Choroid plexus epithelial cell (primary cell): ENCODE measurements at regions not wholly inside any gene's neighbourhood (a gene's known extent, or its start where the extent isn't known, plus 50 kb on each side); places are given as distances from the start of the nearest gene placed in this dataset.
"Not testable (repeated sequence)": the region's sequence is repeated elsewhere in the genome, so short reads cannot be mapped to it uniquely, and the experiment has no call there.

ENCODE experiments used
- DNase-seq: peaks from one replicate; pipeline ENCODE4 v3.0.0-alpha.2; 2010; ENCODE audit warnings: low read depth
- H3K4me3 ChIP-seq: 2 replicates; pipeline ENCODE4 v1.5.1; 2011; ENCODE audit warnings: low read depth, mild to moderate bottlenecking, control low read depth, low read length, moderate library complexity
- CTCF ChIP-seq: conservative IDR thresholded peaks from 2 replicates; pipeline ENCODE4 v1.5.1; 2011; ENCODE audit warnings: low read depth, mild to moderate bottlenecking, control low read depth, inconsistent platforms, low read length, moderate library complexity

GRCh38 chr2:63737081-63737751 is 104.5 kb upstream of the UGP2 start:
- no peak overlapping the region for H3K4me3 ChIP-seq
- no peak for DNase-seq
- no peak for TF ChIP-seq CTCF

GRCh38 chr2:63738019-63738418 is 103.7 kb upstream of the UGP2 start:
- H3K4me3 ChIP-seq, result no peak overlapping the region
- peak; percentile 34 for DNase-seq
- no peak for TF ChIP-seq CTCF

- not testable (repeated sequence) for DNase-seq, H3K4me3 ChIP-seq
These were observed 102.5 kb upstream of the UGP2 start for GRCh38 chr2:63739180-63739579.

- TF ChIP-seq CTCF, result no peak
- no peak for DNase-seq
- no peak overlapping the region for H3K4me3 ChIP-seq
These were observed 101.7 kb upstream of the UGP2 start for GRCh38 chr2:63740020-63740419.

- H3K4me3 ChIP-seq, result no peak overlapping the region
- peak; percentile 33 for DNase-seq
- TF ChIP-seq CTCF, result no peak
These were observed 100.8 kb upstream of the UGP2 start for GRCh38 chr2:63740943-63741342.

GRCh38 chr2:63741884-63742579 is 99.7 kb upstream of the UGP2 start:
- no peak for TF ChIP-seq CTCF
- no peak overlapping the region for H3K4me3 ChIP-seq
- DNase-seq, result peak; percentile 72

GRCh38 chr2:63742580-63742976 is 99.1 kb upstream of the UGP2 start:
- DNase-seq, result no peak
- no peak for TF ChIP-seq CTCF
- no peak overlapping the region for H3K4me3 ChIP-seq
